ENCODE measurements at regions not wholly inside any gene's neighbourhood (a gene's known extent, or its start where the extent isn't known, plus 50 kb on each side); places are given as distances from the start of the nearest gene placed in this dataset.

DNA sequence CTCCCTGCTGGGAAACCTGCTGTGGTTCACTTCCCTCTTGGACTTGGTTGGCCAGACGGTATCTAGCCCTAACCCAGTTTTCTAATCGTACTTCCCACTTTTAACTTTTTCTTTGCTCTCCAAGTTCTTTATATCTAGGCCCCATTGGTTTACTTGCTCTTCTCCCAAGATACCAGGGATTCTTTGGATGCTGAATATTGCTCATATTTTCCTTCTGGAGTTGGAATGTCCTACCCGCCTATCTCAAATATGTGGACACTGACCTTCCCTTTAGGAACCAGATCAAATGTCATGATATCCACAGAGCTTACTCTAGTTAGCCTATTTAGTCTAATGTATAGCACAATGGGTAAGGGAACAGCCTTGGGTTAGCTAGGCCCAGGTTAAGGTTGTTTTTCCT is 228.6 kb downstream of the DACT1 start:
- intact Hi-C loops (cut with DNase I; ENCODE audit: low total_unique reads) = no loop called here
- no peaks in the 10 kb centered on the region for H3K9me3 ChIP-seq
- H3K27me3 ChIP-seq = no peaks in the 10 kb centered on the region
- no peak for DNase-seq
- H3K4me1 ChIP-seq = no peaks in the 10 kb centered on the region
- no peak overlapping the region for H3K27ac ChIP-seq
- no peaks in the 10 kb centered on the region for H3K36me3 ChIP-seq (ENCODE audit: low read depth, missing control alignments)
- TF ChIP-seq, protein P1, sequence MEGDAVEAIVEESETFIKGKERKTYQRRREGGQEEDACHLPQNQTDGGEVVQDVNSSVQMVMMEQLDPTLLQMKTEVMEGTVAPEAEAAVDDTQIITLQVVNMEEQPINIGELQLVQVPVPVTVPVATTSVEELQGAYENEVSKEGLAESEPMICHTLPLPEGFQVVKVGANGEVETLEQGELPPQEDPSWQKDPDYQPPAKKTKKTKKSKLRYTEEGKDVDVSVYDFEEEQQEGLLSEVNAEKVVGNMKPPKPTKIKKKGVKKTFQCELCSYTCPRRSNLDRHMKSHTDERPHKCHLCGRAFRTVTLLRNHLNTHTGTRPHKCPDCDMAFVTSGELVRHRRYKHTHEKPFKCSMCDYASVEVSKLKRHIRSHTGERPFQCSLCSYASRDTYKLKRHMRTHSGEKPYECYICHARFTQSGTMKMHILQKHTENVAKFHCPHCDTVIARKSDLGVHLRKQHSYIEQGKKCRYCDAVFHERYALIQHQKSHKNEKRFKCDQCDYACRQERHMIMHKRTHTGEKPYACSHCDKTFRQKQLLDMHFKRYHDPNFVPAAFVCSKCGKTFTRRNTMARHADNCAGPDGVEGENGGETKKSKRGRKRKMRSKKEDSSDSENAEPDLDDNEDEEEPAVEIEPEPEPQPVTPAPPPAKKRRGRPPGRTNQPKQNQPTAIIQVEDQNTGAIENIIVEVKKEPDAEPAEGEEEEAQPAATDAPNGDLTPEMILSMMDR (IDR thresholded peaks at IDR 0.05) = no peak
- TF ChIP-seq POLR2A (IDR thresholded peaks at IDR 0.05) = no peak
- H3K4me3 ChIP-seq = no peak overlapping the region
- 71 to 82% methylated on average over 3 of the region's 3 CpGs for WGBS, 2 donors

DNA sequence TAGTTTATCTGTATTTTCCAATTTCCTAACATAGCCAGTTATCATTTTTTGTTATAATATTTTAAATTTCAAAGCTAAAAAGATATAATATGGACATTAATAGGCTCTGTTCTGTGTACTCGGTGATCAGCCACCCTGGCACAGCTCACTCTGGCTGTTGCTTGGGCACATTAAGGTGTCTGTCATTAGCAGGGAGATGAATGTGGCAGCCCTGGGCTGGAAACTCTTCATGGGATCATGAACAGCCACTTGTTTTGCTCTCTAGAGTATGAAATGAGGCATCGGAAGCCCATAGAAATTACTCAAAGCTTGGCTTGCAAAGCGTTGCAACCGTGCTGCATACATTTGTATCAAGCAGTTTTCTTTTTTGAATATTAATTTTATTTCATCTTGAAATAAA is 233.2 kb downstream of the DACT1 start:
- Histone ChIP-seq H3K27ac (no peak overlapping the region), H3K4me1 (no peaks in the 10 kb centered on the region), H3K9me3 (no peaks in the 10 kb centered on the region), H3K4me3 (no peak overlapping the region), H3K36me3 (ENCODE audit: low read depth, missing control alignments) (no peaks in the 10 kb centered on the region), H3K27me3 (no peaks in the 10 kb centered on the region)
- no peak for DNase-seq
- WGBS, 2 donors = 92 to 95% methylated on average over 4 of the region's 4 CpGs
- intact Hi-C loops (cut with DNase I; ENCODE audit: low total_unique reads) = no loop called here
- no peak for TF ChIP-seq POLR2A (IDR thresholded peaks at IDR 0.05)
- TF ChIP-seq, protein P1 (IDR thresholded peaks at IDR 0.05) = no peak

DNA sequence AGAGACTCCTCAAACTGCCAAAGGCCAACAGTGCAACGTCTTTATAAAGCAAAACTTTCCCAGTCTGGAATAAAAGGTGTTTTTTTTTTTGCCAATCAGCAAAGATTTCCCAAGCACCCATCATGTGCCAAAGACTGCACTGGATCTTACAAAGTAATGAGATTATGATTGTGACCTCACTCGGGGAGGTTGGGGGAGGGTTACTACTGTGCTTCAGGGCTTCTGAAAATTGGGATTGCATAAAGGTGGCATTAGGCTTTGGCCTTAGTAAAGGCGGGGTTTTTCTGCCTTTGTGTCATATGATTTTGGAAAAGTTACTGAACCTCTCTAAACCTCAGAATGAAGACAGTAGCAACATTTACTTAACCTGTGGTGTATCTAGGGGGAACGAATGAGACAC is 233.8 kb downstream of the DACT1 start:
- WGBS, 2 donors = 84 to 91% methylated on average over 4 of the region's 4 CpGs
- DNase-seq = no peak

DNA sequence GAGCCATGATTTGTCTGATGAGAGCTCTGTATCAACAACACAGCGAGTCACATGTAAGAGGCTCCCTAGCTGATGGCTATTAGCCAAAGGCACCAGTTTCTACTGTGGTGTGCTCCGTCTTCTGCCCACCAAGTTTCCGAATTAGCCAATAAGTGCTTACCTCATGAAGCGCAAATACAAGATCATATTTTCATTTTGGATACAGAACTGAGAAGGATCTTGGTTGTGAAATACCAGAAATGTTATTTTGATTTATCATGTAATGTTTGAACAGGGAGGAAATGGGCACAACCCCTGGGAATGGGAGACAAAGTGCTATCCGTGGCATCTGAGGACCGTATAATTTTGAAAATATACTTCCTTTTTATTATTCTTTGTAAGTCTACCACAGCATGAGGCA is 234.3 kb downstream of the DACT1 start:
- no peaks in the 10 kb centered on the region for H3K36me3 ChIP-seq (ENCODE audit: low read depth, missing control alignments)
- TF ChIP-seq POLR2A (IDR thresholded peaks at IDR 0.05) = no peak
- TF ChIP-seq, protein P1 (IDR thresholded peaks at IDR 0.05) = no peak
- no peaks in the 10 kb centered on the region for H3K9me3 ChIP-seq
- no peak for DNase-seq
- intact Hi-C loops (cut with DNase I; ENCODE audit: low total_unique reads) = no loop called here
- H3K27me3 ChIP-seq = no peaks in the 10 kb centered on the region
- H3K4me3 ChIP-seq = no peak overlapping the region
- H3K27ac ChIP-seq = no peak overlapping the region
- 83 to 84% methylated on average over 6 of the region's 6 CpGs for WGBS, 2 donors
- H3K4me1 ChIP-seq = no peaks in the 10 kb centered on the region

More for the DNA sequence above, 233.8 kb downstream of the DACT1 start:
- Histone ChIP-seq H3K9me3 (no peaks in the 10 kb centered on the region), H3K27ac (no peak overlapping the region), H3K4me3 (no peak overlapping the region), H3K36me3 (ENCODE audit: low read depth, missing control alignments) (no peaks in the 10 kb centered on the region), H3K4me1 (no peaks in the 10 kb centered on the region), H3K27me3 (no peaks in the 10 kb centered on the region)
- TF ChIP-seq, protein P1 (IDR thresholded peaks at IDR 0.05) = no peak
- TF ChIP-seq POLR2A (IDR thresholded peaks at IDR 0.05) = no peak
- intact Hi-C loops (cut with DNase I; ENCODE audit: low total_unique reads) = no loop called here

DNA sequence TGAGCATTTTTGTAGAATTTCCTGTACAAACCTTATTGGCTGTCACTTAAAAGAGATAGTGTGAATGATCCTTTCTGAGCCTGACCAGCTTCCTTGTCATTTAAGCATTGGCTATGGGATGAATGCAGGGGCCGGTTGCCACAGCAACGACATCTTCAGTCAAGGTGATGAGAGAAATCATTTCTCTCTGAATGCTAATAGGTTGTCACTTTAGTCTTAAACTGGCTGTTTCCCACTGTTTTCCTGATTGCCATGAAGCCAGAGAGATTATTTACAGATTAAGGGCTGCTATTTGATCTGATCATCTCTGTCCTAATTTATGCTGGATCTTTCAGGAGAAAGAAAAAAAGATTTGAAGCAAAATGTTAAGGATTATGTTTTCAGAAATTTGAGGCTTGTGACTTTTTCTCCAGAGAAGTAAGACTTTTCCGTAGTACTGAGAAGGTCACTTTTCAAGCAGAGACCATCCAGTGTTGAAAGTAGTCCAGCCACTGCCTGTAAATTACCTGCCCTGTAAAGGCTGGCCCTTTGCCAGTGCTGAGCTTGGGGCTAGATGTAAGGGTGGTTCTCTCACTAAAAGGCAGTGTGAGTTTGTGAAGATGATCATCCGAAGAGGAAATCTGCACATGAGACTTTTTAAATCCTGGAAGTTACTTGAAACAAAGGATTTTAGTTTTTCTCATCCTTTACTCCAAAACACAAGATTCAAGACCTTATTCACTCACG is 235.6 kb downstream of the DACT1 start:
- WGBS, 2 donors = 75 to 78% methylated on average over 5 of the region's 5 CpGs
- H3K4me3 ChIP-seq = no peak overlapping the region
- TF ChIP-seq POLR2A (IDR thresholded peaks at IDR 0.05) = no peak
- TF ChIP-seq, protein P1 (IDR thresholded peaks at IDR 0.05) = no peak
- no peak overlapping the region for H3K27ac ChIP-seq
- no peaks in the 10 kb centered on the region for H3K9me3 ChIP-seq
- intact Hi-C loops (cut with DNase I; ENCODE audit: low total_unique reads) = no loop called here
- no peaks in the 10 kb centered on the region for H3K36me3 ChIP-seq (ENCODE audit: low read depth, missing control alignments)
- H3K27me3 ChIP-seq = no peaks in the 10 kb centered on the region
- DNase-seq = no peak
- H3K4me1 ChIP-seq = no peaks in the 10 kb centered on the region
